DND-41 (cell line): ENCODE measurements at regions not wholly inside any gene's neighbourhood (a gene's known extent, or its start where the extent isn't known, plus 50 kb on each side); places are given as distances from the start of the nearest gene placed in this dataset.

Experiments used
- ATAC-seq: fragments of 200-7000 bp; cut with Tn5 transposase; 3 replicates; pipeline ENCODE4 v1.9.1; 2021; ENCODE audit warnings: low read depth; ENCODE audit not compliant: insufficient read depth
- DNase-seq: peaks from one replicate; pipeline ENCODE4 v3.0.0-alpha.2; 2020
- H2AFZ ChIP-seq: 2 replicates; pipeline ENCODE4 v1.6.0; 2012; ENCODE audit warnings: low read depth, low read length
- H3K27ac ChIP-seq: 2 replicates; pipeline ENCODE4 v1.5.1; 2012; ENCODE audit warnings: low read length, inconsistent platforms
- H3K27me3 ChIP-seq: fragments of 200-600 bp; sonication (generic); 2 replicates; pipeline ENCODE4 v1.6.0; 2012; ENCODE audit warnings: low read length, mild to moderate bottlenecking, inconsistent platforms; ENCODE audit not compliant: insufficient read depth, poor library complexity
- H3K36me3 ChIP-seq: 2 replicates; pipeline ENCODE4 v1.5.1; 2012; ENCODE audit warnings: low read length, inconsistent platforms; ENCODE audit not compliant: insufficient read depth
- H3K4me1 ChIP-seq: 2 replicates; pipeline ENCODE4 v1.5.1; 2012; ENCODE audit warnings: mild to moderate bottlenecking, low read length; ENCODE audit not compliant: insufficient read depth
- H3K4me2 ChIP-seq: 2 replicates; pipeline ENCODE4 v1.6.0; 2012; ENCODE audit warnings: mild to moderate bottlenecking, moderate library complexity, low read length, inconsistent platforms; ENCODE audit not compliant: insufficient read depth
- H3K4me3 ChIP-seq, 2 experiments: fragments of 200-600 bp in 1 of 2; shearing (Covaris generic) in 1 of 2; 2 replicates each; pipeline ENCODE4 v1.5.1; 2012 to 2016; ENCODE audit warnings: inconsistent platforms in 2 of 2, low read length in 2 of 2, mild to moderate bottlenecking in 2 of 2, low read depth in 1 of 2, moderate library complexity in 1 of 2
- H3K79me2 ChIP-seq: 2 replicates; pipeline ENCODE4 v1.6.0; 2012; ENCODE audit warnings: low read length, inconsistent platforms; ENCODE audit not compliant: insufficient read depth
- H3K9ac ChIP-seq: 2 replicates; pipeline ENCODE4 v1.6.0; 2012; ENCODE audit warnings: low read depth, mild to moderate bottlenecking, inconsistent platforms, low read length, moderate library complexity
- H3K9me3 ChIP-seq: 2 replicates; pipeline ENCODE4 v1.5.1; 2012; ENCODE audit warnings: low read length, moderate library complexity, mild to moderate bottlenecking, inconsistent platforms; ENCODE audit not compliant: insufficient read depth, severe bottlenecking
- H4K20me1 ChIP-seq: 2 replicates; pipeline ENCODE4 v1.6.0; 2012; ENCODE audit warnings: low read length; ENCODE audit not compliant: insufficient read depth
- EZH2 ChIP-seq: IDR thresholded peaks from 3 replicates; pipeline ENCODE4 v1.6.1; 2012; ENCODE audit warnings: borderline replicate concordance, low read depth, mild to moderate bottlenecking, moderate library complexity, low read length, inconsistent platforms; ENCODE audit not compliant: severe bottlenecking
- TF ChIP-seq, protein P1 (sequence below): IDR thresholded peaks from 2 replicates; pipeline ENCODE4 v1.5.1; 2012; ENCODE audit warnings: borderline replicate concordance, low read length, moderate library complexity, mild to moderate bottlenecking; ENCODE audit not compliant: poor library complexity, severe bottlenecking; ENCODE audit errors: extremely low read depth

DNA sequence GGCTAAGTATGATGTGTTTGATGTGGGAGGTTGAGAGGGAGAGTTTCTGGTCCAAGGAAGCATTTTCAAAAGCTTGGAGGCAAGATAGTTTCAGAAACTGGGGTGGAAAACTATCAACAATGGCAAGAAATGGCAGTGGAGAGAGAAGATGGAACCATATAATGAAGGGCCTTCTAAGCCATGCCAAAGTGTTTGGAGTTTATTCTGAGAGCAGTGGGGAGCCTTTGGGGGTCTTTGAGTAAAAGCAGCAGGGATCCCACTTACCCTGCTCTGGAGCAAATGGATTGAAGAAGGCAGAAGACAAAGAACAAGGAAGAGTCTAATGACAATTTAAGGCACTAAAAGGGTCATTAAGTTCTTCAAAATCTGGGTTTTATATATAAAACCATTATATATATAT, 538.9 kb downstream of the UTRN start:
- H2AFZ ChIP-seq = no peak overlapping the region
- ATAC-seq (no peak), DNase-seq (no peak)
- H3K4me2 ChIP-seq = no peak overlapping the region
- TF ChIP-seq, protein P1, sequence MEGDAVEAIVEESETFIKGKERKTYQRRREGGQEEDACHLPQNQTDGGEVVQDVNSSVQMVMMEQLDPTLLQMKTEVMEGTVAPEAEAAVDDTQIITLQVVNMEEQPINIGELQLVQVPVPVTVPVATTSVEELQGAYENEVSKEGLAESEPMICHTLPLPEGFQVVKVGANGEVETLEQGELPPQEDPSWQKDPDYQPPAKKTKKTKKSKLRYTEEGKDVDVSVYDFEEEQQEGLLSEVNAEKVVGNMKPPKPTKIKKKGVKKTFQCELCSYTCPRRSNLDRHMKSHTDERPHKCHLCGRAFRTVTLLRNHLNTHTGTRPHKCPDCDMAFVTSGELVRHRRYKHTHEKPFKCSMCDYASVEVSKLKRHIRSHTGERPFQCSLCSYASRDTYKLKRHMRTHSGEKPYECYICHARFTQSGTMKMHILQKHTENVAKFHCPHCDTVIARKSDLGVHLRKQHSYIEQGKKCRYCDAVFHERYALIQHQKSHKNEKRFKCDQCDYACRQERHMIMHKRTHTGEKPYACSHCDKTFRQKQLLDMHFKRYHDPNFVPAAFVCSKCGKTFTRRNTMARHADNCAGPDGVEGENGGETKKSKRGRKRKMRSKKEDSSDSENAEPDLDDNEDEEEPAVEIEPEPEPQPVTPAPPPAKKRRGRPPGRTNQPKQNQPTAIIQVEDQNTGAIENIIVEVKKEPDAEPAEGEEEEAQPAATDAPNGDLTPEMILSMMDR = no peak
- TF ChIP-seq EZH2 = no peak
- H4K20me1 ChIP-seq = no peaks in the 10 kb centered on the region
- peaks cover 48% of the 10 kb centered on the region for H3K36me3 ChIP-seq
- H3K27me3 ChIP-seq = no peaks in the 10 kb centered on the region
- no peaks in the 10 kb centered on the region for H3K4me1 ChIP-seq
- no peak overlapping the region for H3K4me3 ChIP-seq
- H3K9ac ChIP-seq = no peak overlapping the region
- no peaks in the 10 kb centered on the region for H3K79me2 ChIP-seq
- H3K27ac ChIP-seq = no peak overlapping the region
- no peaks in the 10 kb centered on the region for H3K9me3 ChIP-seq

DNA sequence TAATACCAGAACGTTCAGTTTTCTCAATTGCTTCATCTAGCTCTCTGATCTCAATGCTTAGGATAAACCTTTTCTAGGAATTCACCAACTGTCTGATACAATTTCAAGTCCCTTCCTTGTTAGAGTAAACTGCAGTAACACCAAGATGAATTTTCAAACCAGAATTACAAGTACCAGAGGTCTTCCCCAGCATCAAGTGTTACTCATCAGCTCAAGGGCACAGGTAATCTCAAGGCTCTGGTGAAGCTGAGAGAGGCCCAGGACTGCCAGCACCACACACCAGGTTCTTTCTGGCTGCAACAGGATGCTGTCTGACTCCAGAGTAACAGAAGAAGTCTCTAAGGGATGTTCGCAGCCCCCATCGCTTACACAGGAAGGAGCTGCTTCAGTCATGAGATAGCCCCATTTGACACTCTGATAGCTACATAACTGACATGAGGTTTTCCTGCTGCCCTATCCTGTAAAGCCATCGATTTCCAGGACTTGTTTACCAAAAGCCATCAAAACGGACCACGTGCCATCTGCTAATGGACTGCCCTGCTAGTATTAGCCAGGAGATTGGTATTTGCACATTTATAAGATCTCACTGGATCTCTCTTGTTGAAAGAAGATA, 549.4 kb downstream of the UTRN start:
- Histone ChIP-seq H3K9ac (no peak overlapping the region), H3K9me3 (no peaks in the 10 kb centered on the region), H2AFZ (no peak overlapping the region), H3K4me3 (no peak overlapping the region), H3K36me3 (peaks cover 74% of the 10 kb centered on the region), H4K20me1 (no peaks in the 10 kb centered on the region), H3K4me2 (no peak overlapping the region), H3K27ac (no peak overlapping the region), H3K4me1 (no peaks in the 10 kb centered on the region), H3K27me3 (no peaks in the 10 kb centered on the region), H3K79me2 (no peaks in the 10 kb centered on the region)
- ATAC-seq = no peak
- TF ChIP-seq, protein P1 = no peak
- TF ChIP-seq EZH2 = no peak
- DNase-seq = no peak

DNA sequence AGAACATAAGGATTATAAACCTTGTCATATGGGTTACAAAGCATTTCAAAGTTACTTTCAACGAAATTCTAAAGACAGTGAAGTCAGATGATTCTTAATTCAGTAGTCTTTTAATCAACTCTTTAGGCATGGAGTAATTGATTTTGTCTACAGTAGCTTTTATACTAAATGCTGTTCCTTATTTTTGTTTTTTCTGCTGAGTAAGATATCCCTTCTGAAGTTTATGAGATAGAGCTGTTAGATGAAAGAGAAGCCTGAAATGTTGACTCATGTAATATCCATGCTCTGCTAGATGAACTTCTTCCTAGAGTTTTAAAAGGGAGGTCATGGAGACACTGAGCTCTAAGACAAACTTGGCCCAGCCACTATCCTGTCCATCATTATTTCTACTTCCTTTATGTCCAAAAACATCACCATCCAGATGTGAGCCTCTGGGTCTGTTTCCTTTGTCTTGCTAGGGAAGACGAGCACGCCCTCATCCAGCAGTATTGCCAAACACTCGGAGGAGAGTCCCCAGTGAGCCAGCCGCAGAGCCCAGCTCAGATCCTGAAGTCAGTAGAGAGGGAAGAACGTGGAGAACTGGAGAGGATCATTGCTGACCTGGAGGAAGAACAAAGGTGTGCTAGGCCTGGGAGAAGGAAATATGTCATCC, 550.3 kb downstream of the UTRN start:
- no peaks in the 10 kb centered on the region for H3K27me3 ChIP-seq
- no peak for DNase-seq

More for the DNA sequence above, 550.3 kb downstream of the UTRN start:
- H3K36me3 ChIP-seq = peaks cover 80% of the 10 kb centered on the region
- H3K79me2 ChIP-seq = no peaks in the 10 kb centered on the region
- no peak for ATAC-seq
- H4K20me1 ChIP-seq = no peaks in the 10 kb centered on the region
- H3K9ac ChIP-seq = no peak overlapping the region
- TF ChIP-seq, protein P1 = no peak
- no peak for TF ChIP-seq EZH2
- H2AFZ ChIP-seq = no peak overlapping the region
- H3K4me1 ChIP-seq = no peaks in the 10 kb centered on the region
- no peak overlapping the region for H3K4me2 ChIP-seq
- no peak overlapping the region for H3K27ac ChIP-seq
- H3K9me3 ChIP-seq = no peaks in the 10 kb centered on the region
- H3K4me3 ChIP-seq = no peak overlapping the region
